ENCODE measurements at regions not wholly inside any gene's neighbourhood (a gene's known extent, or its start where the extent isn't known, plus 50 kb on each side); places are given as distances from the start of the nearest gene placed in this dataset.
A peak's percentile ranks its signal among the peaks of the same experiment; 100 is the strongest.

DNA sequence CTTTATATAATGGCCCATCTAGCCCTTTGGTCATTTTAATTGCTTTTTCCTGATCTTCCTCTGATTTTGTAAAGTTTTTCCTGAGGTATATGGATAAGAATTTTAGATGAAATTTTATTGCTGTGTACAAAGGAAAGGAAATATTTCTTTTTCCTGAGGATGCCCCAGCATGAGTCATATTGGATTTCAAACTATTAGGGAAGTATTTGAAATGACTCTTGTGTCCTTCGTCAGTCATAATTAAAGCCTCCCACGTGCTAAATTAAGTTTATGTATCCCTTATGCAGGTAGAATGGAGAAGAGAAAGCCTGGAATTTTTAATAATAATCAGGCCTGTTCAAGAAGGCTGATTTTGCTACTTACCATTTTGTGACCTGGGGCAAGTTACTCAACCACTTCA lies 82.6 kb upstream of the GLI3 start:
- peak; percentile 20 for DNase-seq (ENCODE audit: low read depth, low spot score)
- CTCF ChIA-PET: no interaction called here

DNA sequence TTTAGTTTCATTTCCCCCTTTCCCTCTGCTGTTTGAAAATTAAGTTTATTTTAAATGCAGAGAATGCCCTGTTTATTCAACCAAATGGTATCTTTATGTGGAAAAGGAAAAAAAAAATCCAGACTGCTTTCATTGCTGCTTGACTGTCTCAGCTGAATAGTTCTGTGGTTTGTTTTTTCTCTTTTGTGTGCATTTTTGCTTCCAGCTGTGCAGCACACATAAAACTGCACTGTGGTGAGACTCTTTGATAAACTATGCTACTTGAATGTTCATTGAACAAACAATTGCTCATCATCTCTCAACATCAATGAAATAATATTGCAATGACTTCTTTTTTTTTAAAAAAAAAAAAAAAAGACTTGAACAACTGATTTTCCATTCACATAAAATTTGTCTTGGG lies 78.6 kb upstream of the GLI3 start:
- no peak for TF ChIP-seq EZH2 (IDR thresholded peaks at IDR 0.05; ENCODE audit: borderline replicate concordance, low read depth, low read length, severe bottlenecking)
- TF ChIP-seq, protein P1, sequence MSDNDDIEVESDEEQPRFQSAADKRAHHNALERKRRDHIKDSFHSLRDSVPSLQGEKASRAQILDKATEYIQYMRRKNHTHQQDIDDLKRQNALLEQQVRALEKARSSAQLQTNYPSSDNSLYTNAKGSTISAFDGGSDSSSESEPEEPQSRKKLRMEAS (IDR thresholded peaks at IDR 0.05; ENCODE audit: insufficient read depth, insufficient read length): no peak
- TF ChIP-seq FOS (IDR thresholded peaks at IDR 0.05; ENCODE audit: borderline replicate concordance, insufficient read depth, low read length): no peak
- no peak for TF ChIP-seq MYC (IDR thresholded peaks at IDR 0.05; ENCODE audit: low read depth, low read length)
- TF ChIP-seq POLR2A (IDR thresholded peaks at IDR 0.05; ENCODE audit: low read depth, low read length): no peak
- no peak for TF ChIP-seq POLR2AphosphoS5 (IDR thresholded peaks at IDR 0.05; ENCODE audit: insufficient read depth, low read depth, low read length)
- no peak for TF ChIP-seq GATA2 (IDR thresholded peaks at IDR 0.05; ENCODE audit: insufficient read depth, insufficient read length, low read depth, low read length)
- TF ChIP-seq, protein P2, sequence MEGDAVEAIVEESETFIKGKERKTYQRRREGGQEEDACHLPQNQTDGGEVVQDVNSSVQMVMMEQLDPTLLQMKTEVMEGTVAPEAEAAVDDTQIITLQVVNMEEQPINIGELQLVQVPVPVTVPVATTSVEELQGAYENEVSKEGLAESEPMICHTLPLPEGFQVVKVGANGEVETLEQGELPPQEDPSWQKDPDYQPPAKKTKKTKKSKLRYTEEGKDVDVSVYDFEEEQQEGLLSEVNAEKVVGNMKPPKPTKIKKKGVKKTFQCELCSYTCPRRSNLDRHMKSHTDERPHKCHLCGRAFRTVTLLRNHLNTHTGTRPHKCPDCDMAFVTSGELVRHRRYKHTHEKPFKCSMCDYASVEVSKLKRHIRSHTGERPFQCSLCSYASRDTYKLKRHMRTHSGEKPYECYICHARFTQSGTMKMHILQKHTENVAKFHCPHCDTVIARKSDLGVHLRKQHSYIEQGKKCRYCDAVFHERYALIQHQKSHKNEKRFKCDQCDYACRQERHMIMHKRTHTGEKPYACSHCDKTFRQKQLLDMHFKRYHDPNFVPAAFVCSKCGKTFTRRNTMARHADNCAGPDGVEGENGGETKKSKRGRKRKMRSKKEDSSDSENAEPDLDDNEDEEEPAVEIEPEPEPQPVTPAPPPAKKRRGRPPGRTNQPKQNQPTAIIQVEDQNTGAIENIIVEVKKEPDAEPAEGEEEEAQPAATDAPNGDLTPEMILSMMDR (IDR thresholded peaks at IDR 0.05; ENCODE audit: extremely low read depth in 1 of 2, insufficient read depth in 1 of 2, low read depth in 1 of 2, low read length in 2 of 2): no peak
- DNase-seq (ENCODE audit: low read depth, low spot score) (no peak), FAIRE-seq (no peak)
- Histone ChIP-seq H4K20me1 (replicated peaks; ENCODE audit: control insufficient read depth, extremely low read depth, insufficient read depth, low read length) (no peaks in the 10 kb centered on the region), H3K36me3 (ENCODE audit: control insufficient read depth in 2 of 2, extremely low read depth in 1 of 2, insufficient read depth in 2 of 2, low read length in 2 of 2) (no peaks in the 10 kb centered on the region), H3K79me2 (ENCODE audit: control insufficient read depth, insufficient read depth, low read length) (no peaks in the 10 kb centered on the region), H2AFZ (ENCODE audit: low read depth, low read length) (no peak overlapping the region), H3K9ac (replicated peaks; ENCODE audit: extremely low read depth, insufficient read depth, low read length) (no peak overlapping the region), H3K27ac (ENCODE audit: insufficient read depth, low read depth, low read length) (no peak overlapping the region), H3K4me1 (ENCODE audit: control insufficient read depth, extremely low read depth, insufficient read depth, low read length) (peaks cover 6% of the 10 kb centered on the region), H3K4me2 (ENCODE audit: insufficient read depth, low read length) (no peak overlapping the region), H3K4me3 (replicated peaks in 1 of 3; ENCODE audit: insufficient read depth in 1 of 3, low read depth in 1 of 3, low read length in 3 of 3) (no peak overlapping the region), H3K27me3 (ENCODE audit: control insufficient read depth in 2 of 2, insufficient read depth in 2 of 2, low read length in 2 of 2) (peaks cover 6 to 32% of the 10 kb centered on the region in 2 experiments), H3K9me1 (replicated peaks; ENCODE audit: control insufficient read depth, extremely low read depth, insufficient read depth, low read length) (no peaks in the 10 kb centered on the region), H3K9me3 (replicated peaks; ENCODE audit: control insufficient read depth, insufficient read depth, low read length) (no peaks in the 10 kb centered on the region)
- intact Hi-C loops (cut with micrococcal nuclease) (no loop called here), dilution Hi-C loops (cut with MboI; ENCODE audit: extremely low pct_ligation_motif_present, low sequenced_read_pairs) (no loop called here)
- CTCF ChIA-PET: no interaction called here
- BruUV-seq (replicated peaks): no TSS peak
- POLR2A ChIA-PET: no interaction called here

More for the DNA sequence above, 82.6 kb upstream of the GLI3 start:
- Histone ChIP-seq H4K20me1 (replicated peaks; ENCODE audit: control insufficient read depth, extremely low read depth, insufficient read depth, low read length) (no peaks in the 10 kb centered on the region), H3K27me3 (ENCODE audit: control insufficient read depth in 2 of 2, insufficient read depth in 2 of 2, low read length in 2 of 2) (peaks cover 12 to 41% of the 10 kb centered on the region in 2 experiments), H3K4me3 (replicated peaks in 1 of 3; ENCODE audit: insufficient read depth in 1 of 3, low read depth in 1 of 3, low read length in 3 of 3) (no peak overlapping the region), H3K9ac (replicated peaks; ENCODE audit: extremely low read depth, insufficient read depth, low read length) (no peak overlapping the region), H2AFZ (ENCODE audit: low read depth, low read length) (no peak overlapping the region), H3K4me1 (ENCODE audit: control insufficient read depth, extremely low read depth, insufficient read depth, low read length) (peaks cover 6% of the 10 kb centered on the region), H3K9me1 (replicated peaks; ENCODE audit: control insufficient read depth, extremely low read depth, insufficient read depth, low read length) (no peaks in the 10 kb centered on the region), H3K27ac (ENCODE audit: insufficient read depth, low read depth, low read length) (no peak overlapping the region), H3K4me2 (ENCODE audit: insufficient read depth, low read length) (no peak overlapping the region), H3K79me2 (ENCODE audit: control insufficient read depth, insufficient read depth, low read length) (no peaks in the 10 kb centered on the region), H3K9me3 (replicated peaks; ENCODE audit: control insufficient read depth, insufficient read depth, low read length) (no peaks in the 10 kb centered on the region), H3K36me3 (ENCODE audit: control insufficient read depth in 2 of 2, extremely low read depth in 1 of 2, insufficient read depth in 2 of 2, low read length in 2 of 2) (no peaks in the 10 kb centered on the region)
- FAIRE-seq: no peak
- POLR2A ChIA-PET: no interaction called here
- intact Hi-C loops (cut with micrococcal nuclease): loop anchor here (10.0 kb wide), 1 partner anchor 305 kb away; no protein-coding TSS in a partner anchor
- dilution Hi-C loops (cut with MboI; ENCODE audit: extremely low pct_ligation_motif_present, low sequenced_read_pairs): no loop called here
- TF ChIP-seq, protein P1 (IDR thresholded peaks at IDR 0.05; ENCODE audit: insufficient read depth, insufficient read length): no peak
- TF ChIP-seq JUN (IDR thresholded peaks at IDR 0.05; ENCODE audit: borderline replicate concordance, insufficient read depth, insufficient read length, low read depth) (no peak), MYC (IDR thresholded peaks at IDR 0.05; ENCODE audit: low read depth, low read length) (no peak), FOS (IDR thresholded peaks at IDR 0.05; ENCODE audit: borderline replicate concordance, insufficient read depth, low read length) (peak; percentile 57), POLR2A (IDR thresholded peaks at IDR 0.05; ENCODE audit: low read depth, low read length) (no peak), EZH2 (IDR thresholded peaks at IDR 0.05; ENCODE audit: borderline replicate concordance, low read depth, low read length, severe bottlenecking) (no peak), GATA2 (IDR thresholded peaks at IDR 0.05; ENCODE audit: insufficient read depth, insufficient read length, low read depth, low read length) (no peak)
- no TSS peak for BruUV-seq (replicated peaks)
